K562 (cell line): ENCODE measurements at regions not wholly inside any gene's neighbourhood (a gene's known extent, or its start where the extent isn't known, plus 50 kb on each side); places are given as distances from the start of the nearest gene placed in this dataset.

Source experiments
- ARID2 ChIP-seq: fragments of 450-650 bp; IDR thresholded peaks from 2 replicates; pipeline ENCODE4 v1.6.1; 2017; ENCODE audit warnings: antibody characterized with exemption, mild to moderate bottlenecking
- ATF7 ChIP-seq: fragments of 450-650 bp; IDR thresholded peaks from 2 replicates; pipeline ENCODE4 v1.7.1; 2014; ENCODE audit warnings: mild to moderate bottlenecking, moderate library complexity
- BRCA1 ChIP-seq, 2 experiments: fragments of 450-650 bp in 1 of 2; sonication (generic) in 1 of 2; formaldehyde crosslinking in 1 of 2; IDR thresholded peaks; 2 replicates each; pipeline versions ENCODE4 v1.5.0 to v1.6.1; 2017 to 2020; ENCODE audit warnings: mild to moderate bottlenecking in 1 of 2, missing genetic modification reagents in 1 of 2
- DACH1 ChIP-seq: fragments of 450-650 bp; IDR thresholded peaks from 2 replicates; pipeline ENCODE4 v1.6.1; 2018; ENCODE audit not compliant: partially characterized antibody
- DMBX1 ChIP-seq: fragments of 250-450 bp; sonication (Bioruptor Pico); IDR thresholded peaks from 2 replicates; pipeline ENCODE4 v1.8.0; 2022; ENCODE audit warnings: inconsistent platforms, mild to moderate bottlenecking, moderate library complexity, borderline replicate concordance
- E2F3 ChIP-seq: fragments of 250-450 bp; sonication (Bioruptor Pico); IDR thresholded peaks from 2 replicates; pipeline ENCODE4 v1.4.0; 2020; ENCODE audit warnings: mild to moderate bottlenecking
- EP400 ChIP-seq: fragments of 450-650 bp; IDR thresholded peaks from 2 replicates; pipeline ENCODE4 v1.6.1; 2017; ENCODE audit warnings: antibody characterized with exemption, mild to moderate bottlenecking, moderate library complexity
- ETV6 ChIP-seq, 3 experiments: fragments of 150-350 bp in 1 of 3; sonication (generic) in 1 of 3; formaldehyde crosslinking in 1 of 3; IDR thresholded peaks; 2 replicates each; pipeline versions ENCODE4 v1.6.1 to v1.8.0; 2014 to 2022; ENCODE audit warnings: borderline replicate concordance in 2 of 3, low read depth in 2 of 3, antibody characterized with exemption in 1 of 3, low read length in 1 of 3, mild to moderate bottlenecking in 1 of 3, missing genetic modification reagents in 1 of 3
- FOXP1 ChIP-seq: sonication (generic); formaldehyde crosslinking; IDR thresholded peaks from 2 replicates; pipeline ENCODE4 v1.8.0; 2022; ENCODE audit warnings: mild to moderate bottlenecking, missing genetic modification reagents
- HCFC1 ChIP-seq: IDR thresholded peaks from 2 replicates; pipeline ENCODE4 v1.6.1; 2012; ENCODE audit warnings: low read depth, low read length, improper control_type of control experiment
- HMG20A ChIP-seq: fragments of 450-650 bp; formaldehyde crosslinking; conservative IDR thresholded peaks from 2 replicates; pipeline ENCODE4 v1.4.0; 2020; ENCODE audit warnings: mild to moderate bottlenecking, mixed read lengths
- HSF4 ChIP-seq: fragments of 250-450 bp; sonication (Bioruptor Pico); IDR thresholded peaks from 2 replicates; pipeline ENCODE4 v2.1.2; 2022; ENCODE audit warnings: mild to moderate bottlenecking, moderate library complexity, borderline replicate concordance
- ILF3 ChIP-seq: fragments of 450-650 bp; IDR thresholded peaks from 2 replicates; pipeline ENCODE4 v1.6.1; 2018; ENCODE audit warnings: antibody characterized with exemption, mild to moderate bottlenecking, moderate library complexity, borderline replicate concordance
- KAT2B ChIP-seq: IDR thresholded peaks from one replicate; pipeline ENCODE4 v1.6.1; 2012; ENCODE audit warnings: low read depth, mild to moderate bottlenecking, control low read depth, inconsistent platforms, low read length, moderate library complexity
- KLF6 ChIP-seq: fragments of 250-450 bp; sonication (Bioruptor Pico); IDR thresholded peaks from 2 replicates; pipeline ENCODE4 v1.4.0; 2020; ENCODE audit warnings: mild to moderate bottlenecking, moderate library complexity, borderline replicate concordance
- MTA2 ChIP-seq: fragments of 450-650 bp; IDR thresholded peaks from 2 replicates; pipeline ENCODE4 v1.6.1; 2016; ENCODE audit warnings: low read depth
- NR2C1 ChIP-seq, 2 experiments: fragments of 450-650 bp; IDR thresholded peaks; 2 replicates each; pipeline ENCODE4 v1.6.1; 2017; ENCODE audit warnings: mild to moderate bottlenecking in 2 of 2, antibody characterized with exemption in 1 of 2, inconsistent platforms in 1 of 2, missing compliant biosample characterization in 1 of 2, missing genetic modification characterization in 1 of 2
- RBFOX2 ChIP-seq: fragments of 200-400 bp; formaldehyde crosslinking; IDR thresholded peaks from 2 replicates; pipeline ENCODE4 v1.6.1; 2017; ENCODE audit warnings: low read depth, mild to moderate bottlenecking, low read length, moderate library complexity
- SETDB1 ChIP-seq: IDR thresholded peaks from one replicate; pipeline ENCODE4 v1.6.1; 2012; ENCODE audit warnings: low read length, control low read depth, inconsistent platforms
- SMAD1 ChIP-seq: fragments of 150-350 bp; IDR thresholded peaks from 2 replicates; pipeline ENCODE4 v1.6.1; 2014; ENCODE audit warnings: low read length, low read depth; ENCODE audit not compliant: partially characterized antibody
- SMARCE1 ChIP-seq: fragments of 450-650 bp; IDR thresholded peaks from 2 replicates; pipeline ENCODE4 v1.7.1; 2016; ENCODE audit warnings: mild to moderate bottlenecking
- SREBF1 ChIP-seq: fragments of 150-350 bp; IDR thresholded peaks from 2 replicates; pipeline ENCODE4 v1.6.1; 2014; ENCODE audit warnings: antibody characterized with exemption, low read depth, low read length, borderline replicate concordance
- TSHZ1 ChIP-seq: fragments of 250-450 bp; sonication (Bioruptor Pico); IDR thresholded peaks from 2 replicates; pipeline ENCODE4 v1.4.0; 2020; ENCODE audit warnings: mild to moderate bottlenecking, moderate library complexity
- ZKSCAN8 ChIP-seq: fragments of 200-800 bp; sonication (Bioruptor generic); IDR thresholded peaks from 2 replicates; pipeline ENCODE4 v1.6.1; 2016; ENCODE audit warnings: missing genetic modification characterization, missing compliant biosample characterization
- ZNF146 ChIP-seq: IDR thresholded peaks from one replicate; pipeline ENCODE4 v1.6.1; 2018; ENCODE audit warnings: missing compliant biosample characterization; ENCODE audit not compliant: unreplicated experiment
- ZNF77 ChIP-seq: fragments of 250-450 bp; sonication (Bioruptor Pico); IDR thresholded peaks from 2 replicates; pipeline ENCODE4 v1.5.0; 2020
- ZNF830 ChIP-seq: fragments of 250-450 bp; sonication (Bioruptor Pico); IDR thresholded peaks from 2 replicates; pipeline ENCODE4 v1.5.0; 2021; ENCODE audit warnings: mild to moderate bottlenecking

- TF ChIP-seq TSHZ1 (no peak), KAT2B (no peak), ZKSCAN8 (CRISPR knock-in tag) (peak; percentile 82), DACH1 (peak; percentile 58), HCFC1 (no peak), ATF7 (peak; percentile 85), MTA2 (peak; percentile 88), NR2C1 (IDR thresholded peaks at IDR 0.05) (peak; percentile 73), NR2C1 (tag; IDR thresholded peaks at IDR 0.05) (peak; percentile 84), ETV6 (IDR thresholded peaks at IDR 0.05; ENCODE audit: borderline replicate concordance in 1 of 2, low read depth in 2 of 2, low read length in 1 of 2) (peak; percentile 36 to 84; a peak in 2 of 4 replicates), ETV6 (CRISPR knock-in tag; IDR thresholded peaks at IDR 0.05; ENCODE audit: borderline replicate concordance) (no peak), ILF3 (no peak), RBFOX2 (peak; percentile 38; the same call in 1 of the 2 replicates), E2F3 (CRISPR knock-in tag) (no peak), SREBF1 (no peak), EP400 (peak; percentile 66), BRCA1 (IDR thresholded peaks at IDR 0.05) (no peak), BRCA1 (CRISPR knock-in tag; IDR thresholded peaks at IDR 0.05) (no peak), HMG20A (CRISPR knock-in tag) (no peak), ZNF146 (CRISPR knock-in tag) (no peak), FOXP1 (no peak), ZNF830 (no peak), HSF4 (CRISPR knock-in tag) (peak; percentile 7; the same call in 1 of the 2 replicates), ZNF77 (no peak), KLF6 (CRISPR knock-in tag) (no peak; the same call in 1 of the 2 replicates), SMARCE1 (peak; percentile 97), SMAD1 (peak; percentile 91), DMBX1 (CRISPR knock-in tag) (peak; percentile 90), ARID2 (no peak), SETDB1 (no peak)
These were observed 223.1 kb upstream of the MYLIP start (continued) for GRCh38 chr6:15905488-15906419.
